ENCODE measurements at regions not wholly inside any gene's neighbourhood (a gene's known extent, or its start where the extent isn't known, plus 50 kb on each side); places are given as distances from the start of the nearest gene placed in this dataset.

DNA sequence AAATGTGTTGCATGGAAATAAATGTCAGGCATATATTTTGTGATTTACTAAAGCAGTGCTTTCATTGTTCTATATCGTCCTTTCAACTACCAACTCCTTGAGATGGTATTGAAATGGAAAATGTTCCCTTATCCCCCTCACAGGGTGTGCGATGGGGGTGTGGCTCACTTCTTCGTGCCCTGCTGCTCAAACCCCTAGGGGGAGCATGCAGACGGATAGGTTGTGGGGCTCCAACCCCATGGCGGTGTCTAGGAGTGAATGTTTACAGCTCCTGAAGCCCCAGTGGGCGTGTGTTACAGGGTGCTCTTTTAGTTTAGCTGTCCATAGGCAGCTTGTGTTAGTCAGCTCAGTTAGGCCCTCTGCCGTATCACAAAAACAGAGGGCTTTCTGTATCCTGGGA, 287.7 kb upstream of the EMCN start:
- TF ChIP-seq EZH2phosphoT487 (IDR thresholded peaks at IDR 0.05; ENCODE audit: borderline replicate concordance, low read depth, low read length) = no peak
- TF ChIP-seq CTCF (conservative IDR thresholded peaks at IDR 0.05; ENCODE audit: low read length) = no peak

Data from OCI-LY7 (cell line).